H1 (cell line): ENCODE measurements at regions not wholly inside any gene's neighbourhood (a gene's known extent, or its start where the extent isn't known, plus 50 kb on each side); places are given as distances from the start of the nearest gene placed in this dataset.

Experiments
- BCL11A ChIP-seq, 2 experiments: IDR thresholded peaks; one replicate each; pipeline ENCODE4 v1.6.1; 2011; ENCODE audit warnings: low read depth in 2 of 2, low read length in 2 of 2, mild to moderate bottlenecking in 2 of 2
- HDAC6 ChIP-seq: IDR thresholded peaks from one replicate; pipeline ENCODE4 v1.7.1; 2012; ENCODE audit warnings: low read depth, mild to moderate bottlenecking, inconsistent platforms, low read length, moderate library complexity
- KDM5A ChIP-seq: fragments of 200-600 bp; IDR thresholded peaks from 2 replicates; pipeline ENCODE4 v1.7.1; 2012; ENCODE audit warnings: mild to moderate bottlenecking, low read length, inconsistent platforms, mixed read lengths
- TAF1 ChIP-seq: IDR thresholded peaks from 2 replicates; pipeline ENCODE4 v1.6.1; 2011; ENCODE audit warnings: mild to moderate bottlenecking, low read depth, low read length
- TF ChIP-seq, protein P1 (sequence below): IDR thresholded peaks from 2 replicates; pipeline ENCODE4 v1.6.1; 2011; ENCODE audit warnings: low read depth, mild to moderate bottlenecking, low read length; ENCODE audit not compliant: insufficient read depth

DNA sequence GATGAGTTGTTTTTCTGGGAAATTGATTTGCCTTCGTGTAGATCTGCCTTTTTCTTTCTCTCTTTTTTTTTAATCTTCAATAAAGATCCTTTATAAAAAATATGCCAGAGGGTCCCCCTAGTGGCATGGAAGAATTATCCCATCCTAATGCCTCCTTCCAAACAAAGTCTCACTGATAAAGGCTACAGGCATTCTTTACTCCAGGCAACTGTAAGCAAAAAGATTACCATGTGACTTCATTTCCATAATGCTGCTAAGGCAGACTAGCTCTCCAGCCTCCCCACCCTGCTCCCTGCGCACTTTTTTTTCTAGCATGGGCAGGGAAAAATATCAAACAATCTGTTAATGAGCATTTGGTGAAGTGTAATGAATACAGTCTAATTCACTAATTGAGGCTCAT, 220.2 kb upstream of the CDH8 start (continued):
- TF ChIP-seq HDAC6 (no peak), KDM5A (no peak), BCL11A (IDR thresholded peaks at IDR 0.05; ENCODE audit: low read depth in 2 of 2, low read length in 2 of 2) (no peak), TAF1 (no peak)
- TF ChIP-seq, protein P1, sequence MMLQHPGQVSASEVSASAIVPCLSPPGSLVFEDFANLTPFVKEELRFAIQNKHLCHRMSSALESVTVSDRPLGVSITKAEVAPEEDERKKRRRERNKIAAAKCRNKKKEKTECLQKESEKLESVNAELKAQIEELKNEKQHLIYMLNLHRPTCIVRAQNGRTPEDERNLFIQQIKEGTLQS: no peak
